ENCODE measurements at regions not wholly inside any gene's neighbourhood (a gene's known extent, or its start where the extent isn't known, plus 50 kb on each side); places are given as distances from the start of the nearest gene placed in this dataset.

GRCh38 chr3:117454254-117454653 is 744.7 kb downstream of the TUSC7 start:
- Histone ChIP-seq H3K4me1 (ENCODE audit: low read depth) (no peaks in the 10 kb centered on the region), H3K4me3 (no peak overlapping the region), H3K9me3 (no peaks in the 10 kb centered on the region), H3K36me3 (ENCODE audit: low read depth) (no peaks in the 10 kb centered on the region)
- peak in 1 of 3 donors; percentile 10 for DNase-seq
- no peak for ATAC-seq
- intact Hi-C loops (cut with DNase I, micrococcal nuclease) = no loop called here
- no peak for TF ChIP-seq CTCF (IDR thresholded peaks at IDR 0.05)

GRCh38 chr3:117454908-117455307 is 745.3 kb downstream of the TUSC7 start:
- no peak for ATAC-seq
- H3K4me3 ChIP-seq = no peak overlapping the region

GRCh38 chr3:117455782-117456181 is 746.2 kb downstream of the TUSC7 start:
- DNase-seq (no peak), ATAC-seq (no peak)
- intact Hi-C loops (cut with DNase I, micrococcal nuclease) = no loop called here
- Histone ChIP-seq H3K4me3 (no peak overlapping the region), H3K4me1 (ENCODE audit: low read depth) (no peaks in the 10 kb centered on the region), H3K36me3 (ENCODE audit: low read depth) (no peaks in the 10 kb centered on the region), H3K9me3 (no peaks in the 10 kb centered on the region)
- no peak for TF ChIP-seq CTCF (IDR thresholded peaks at IDR 0.05)

More at GRCh38 chr3:117454908-117455307, 745.3 kb downstream of the TUSC7 start:
- Histone ChIP-seq H3K36me3 (ENCODE audit: low read depth) (no peaks in the 10 kb centered on the region), H3K9me3 (no peaks in the 10 kb centered on the region), H3K4me1 (ENCODE audit: low read depth) (no peaks in the 10 kb centered on the region)
- no peak for DNase-seq
- no peak for TF ChIP-seq CTCF (IDR thresholded peaks at IDR 0.05)
- intact Hi-C loops (cut with DNase I, micrococcal nuclease) = no loop called here

GRCh38 chr3:117463276-117464115 is 753.9 kb downstream of the TUSC7 start:
- no peak for DNase-seq
- no peak for TF ChIP-seq CTCF (IDR thresholded peaks at IDR 0.05)
- Histone ChIP-seq H3K4me3 (no peak overlapping the region), H3K4me1 (ENCODE audit: low read depth) (no peaks in the 10 kb centered on the region), H3K9me3 (no peaks in the 10 kb centered on the region), H3K36me3 (ENCODE audit: low read depth) (no peaks in the 10 kb centered on the region)
- ATAC-seq = no peak
- intact Hi-C loops (cut with DNase I, micrococcal nuclease) = no loop called here

- ATAC-seq = no peak
- no peaks in the 10 kb centered on the region for H3K9me3 ChIP-seq
- intact Hi-C loops (cut with DNase I, micrococcal nuclease) = no loop called here
- no peak overlapping the region for H3K4me3 ChIP-seq
- no peak for TF ChIP-seq CTCF (IDR thresholded peaks at IDR 0.05)
- no peaks in the 10 kb centered on the region for H3K4me1 ChIP-seq (ENCODE audit: low read depth)
- no peak for DNase-seq
- no peaks in the 10 kb centered on the region for H3K36me3 ChIP-seq (ENCODE audit: low read depth)
Measured at GRCh38 chr3:117471831-117472230, 762.3 kb downstream of the TUSC7 start.
